Right atrium auricular region (tissue), 2 donors: ENCODE measurements at regions not wholly inside any gene's neighbourhood (a gene's known extent, or its start where the extent isn't known, plus 50 kb on each side); places are given as distances from the start of the nearest gene placed in this dataset.
"Not testable (repeated sequence)": the region's sequence is repeated elsewhere in the genome, so short reads cannot be mapped to it uniquely, and the experiment has no call there.

ENCODE experiments used
- DNase-seq: peaks from one replicate; pipeline ENCODE4 v3.0.0-alpha.2; 2019; ENCODE audit warnings: low spot score
- H3K27ac ChIP-seq, 2 donors: fragments of 200-600 bp; sonication (generic); 1 replicate in 1 of 2; 2 replicates in 1 of 2; pipeline ENCODE4 v1.5.1; 2016 to 2019
- H3K27me3 ChIP-seq, 2 donors: fragments of 200-600 bp; sonication (generic); one replicate each; pipeline versions ENCODE4 v1.5.1 to v1.6.0; 2017 to 2019
- H3K36me3 ChIP-seq: fragments of 200-600 bp; sonication (generic); one replicate; pipeline ENCODE4 v1.5.1; 2016
- H3K4me1 ChIP-seq, 2 donors: fragments of 200-600 bp; sonication (generic); one replicate each; pipeline versions ENCODE4 v1.5.1 to v1.6.0; 2017 to 2019
- H3K4me3 ChIP-seq, 2 donors: fragments of 200-600 bp; sonication (generic); 1 replicate in 1 of 2; 2 replicates in 1 of 2; pipeline ENCODE4 v1.5.1; 2017 to 2019; ENCODE audit warnings: mild to moderate bottlenecking in 1 of 2, moderate library complexity in 1 of 2
- H3K9me3 ChIP-seq, 2 donors: fragments of 200-600 bp; sonication (generic); one replicate each; pipeline ENCODE4 v1.5.1; 2019
- CTCF ChIP-seq, 2 donors: fragments of 200-600 bp; sonication (generic); IDR thresholded peaks; one replicate each; pipeline ENCODE4 v1.5.1; 2019; ENCODE audit warnings: antibody characterized with exemption in 2 of 2

GRCh38 chr14:39665075-39665475, 232.8 kb upstream of the FBXO33 start:
- DNase-seq: no peak
- no peaks in the 10 kb centered on the region for H3K4me1 ChIP-seq
- H3K27ac ChIP-seq: no peak overlapping the region
- no peaks in the 10 kb centered on the region for H3K9me3 ChIP-seq
- no peaks in the 10 kb centered on the region for H3K36me3 ChIP-seq
- no peak overlapping the region for H3K4me3 ChIP-seq
- TF ChIP-seq CTCF (IDR thresholded peaks at IDR 0.05): no peak
- no peaks in the 10 kb centered on the region for H3K27me3 ChIP-seq

- no peaks in the 10 kb centered on the region for H3K27me3 ChIP-seq
- H3K27ac ChIP-seq: no peak overlapping the region
- no peaks in the 10 kb centered on the region for H3K9me3 ChIP-seq
- H3K36me3 ChIP-seq: no peaks in the 10 kb centered on the region
- no peak for TF ChIP-seq CTCF (IDR thresholded peaks at IDR 0.05)
- no peaks in the 10 kb centered on the region for H3K4me1 ChIP-seq
- no peak for DNase-seq
- no peak overlapping the region for H3K4me3 ChIP-seq
Measured at GRCh38 chr14:39664646-39665045, 232.4 kb upstream of the FBXO33 start.

GRCh38 chr14:39641224-39641623, 209.0 kb upstream of the FBXO33 start:
- no peak for DNase-seq
- no peaks in the 10 kb centered on the region for H3K27me3 ChIP-seq
- H3K9me3 ChIP-seq: no peaks in the 10 kb centered on the region
- no peak for TF ChIP-seq CTCF (IDR thresholded peaks at IDR 0.05)
- no peaks in the 10 kb centered on the region for H3K36me3 ChIP-seq
- no peaks in the 10 kb centered on the region for H3K4me1 ChIP-seq
- no peak overlapping the region for H3K4me3 ChIP-seq
- H3K27ac ChIP-seq: no peak overlapping the region

GRCh38 chr14:39639009-39639408, 206.8 kb upstream of the FBXO33 start:
- H3K27ac ChIP-seq, H3K4me1 ChIP-seq, H3K4me3 ChIP-seq, H3K27me3 ChIP-seq, DNase-seq, H3K36me3 ChIP-seq, H3K9me3 ChIP-seq: not testable (repeated sequence)

- no peak for TF ChIP-seq CTCF (IDR thresholded peaks at IDR 0.05)
- H3K27me3 ChIP-seq: no peaks in the 10 kb centered on the region
- DNase-seq: no peak
- H3K9me3 ChIP-seq: no peaks in the 10 kb centered on the region
- H3K4me1 ChIP-seq: no peaks in the 10 kb centered on the region
- no peaks in the 10 kb centered on the region for H3K36me3 ChIP-seq
- H3K27ac ChIP-seq: no peak overlapping the region
- no peak overlapping the region for H3K4me3 ChIP-seq
Measured at GRCh38 chr14:39628087-39628486, 195.9 kb upstream of the FBXO33 start.

GRCh38 chr14:39626589-39627576, 194.7 kb upstream of the FBXO33 start:
- no peak overlapping the region for H3K4me3 ChIP-seq
- no peaks in the 10 kb centered on the region for H3K4me1 ChIP-seq
- H3K27me3 ChIP-seq: no peaks in the 10 kb centered on the region
- no peak for TF ChIP-seq CTCF (IDR thresholded peaks at IDR 0.05)
- H3K9me3 ChIP-seq: peaks cover 0 to 4% of the 10 kb centered on the region in 2 donors
- no peaks in the 10 kb centered on the region for H3K36me3 ChIP-seq
- H3K27ac ChIP-seq: no peak overlapping the region
- DNase-seq: no peak
